HG02981 (cell line): ENCODE measurements at regions not wholly inside any gene's neighbourhood (a gene's known extent, or its start where the extent isn't known, plus 50 kb on each side); places are given as distances from the start of the nearest gene placed in this dataset.
"Not testable (repeated sequence)": the region's sequence is repeated elsewhere in the genome, so short reads cannot be mapped to it uniquely, and the experiment has no call there.

ENCODE experiments used
- ATAC-seq: cut with Tn5 transposase; IDR thresholded peaks from one replicate; pipeline ENCODE4 v1.9.1; 2021; ENCODE audit warnings: mild to moderate bottlenecking, moderate library complexity; ENCODE audit not compliant: unreplicated experiment

- no peak for ATAC-seq
Observed at GRCh38 chr6:11411593-11411992, 126.0 kb upstream of the TMEM170B start.

DNA sequence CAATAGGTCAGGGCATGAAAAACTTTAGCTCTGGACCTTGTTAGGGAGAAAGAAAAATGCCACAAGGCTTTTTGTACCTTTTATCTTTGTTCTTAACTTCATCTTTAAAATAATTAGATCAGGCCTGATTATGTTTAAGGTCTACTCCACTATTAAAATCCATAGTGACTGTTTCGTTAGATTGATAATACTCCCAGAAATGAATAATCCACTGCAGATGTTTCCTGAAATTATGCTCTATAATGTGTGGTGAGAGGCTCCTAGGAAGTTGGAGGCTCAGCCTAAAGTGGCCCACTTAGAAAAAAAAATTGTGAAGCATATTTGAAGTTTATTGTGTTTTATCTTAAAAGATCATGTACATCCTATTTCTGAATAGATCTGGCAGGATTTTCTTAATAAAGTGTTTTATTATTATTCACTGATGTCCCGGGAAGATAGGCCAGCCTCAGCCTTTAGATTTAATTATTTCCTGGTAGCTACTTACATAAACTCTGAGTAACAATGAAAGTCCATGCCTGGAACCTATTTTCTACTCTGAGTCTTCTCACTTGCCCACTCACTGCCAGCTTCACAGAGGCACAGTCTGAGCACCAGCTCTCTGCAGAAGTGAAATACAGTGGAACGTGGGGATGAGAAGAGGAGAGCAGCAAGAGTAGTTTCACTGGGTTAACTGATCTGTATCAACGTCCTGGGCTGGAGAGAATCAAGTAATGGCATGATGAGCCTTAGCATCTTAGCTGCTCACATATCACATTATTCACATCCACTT lies 126.8 kb upstream of the TMEM170B start:
- ATAC-seq: no peak

DNA sequence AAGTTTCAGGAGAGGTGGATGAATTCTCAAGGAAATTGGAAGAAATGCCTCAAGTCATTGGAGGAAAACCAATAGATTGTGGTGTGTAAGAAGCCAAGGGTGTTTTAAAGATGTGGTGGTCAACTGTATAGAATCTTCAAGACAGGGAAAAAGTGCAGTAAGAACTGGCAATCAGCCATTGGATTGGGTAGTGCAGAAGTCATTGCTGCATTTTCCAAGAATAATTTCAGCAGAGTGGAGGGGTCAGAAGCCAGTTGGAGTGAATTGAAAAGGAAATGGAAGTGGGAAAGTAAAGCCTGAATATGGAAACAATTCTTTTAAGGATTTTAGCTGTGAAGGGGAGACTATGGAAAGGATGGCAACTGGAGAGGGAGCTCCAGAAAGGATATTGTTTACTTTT lies 128.2 kb upstream of the TMEM170B start:
- no peak for ATAC-seq

DNA sequence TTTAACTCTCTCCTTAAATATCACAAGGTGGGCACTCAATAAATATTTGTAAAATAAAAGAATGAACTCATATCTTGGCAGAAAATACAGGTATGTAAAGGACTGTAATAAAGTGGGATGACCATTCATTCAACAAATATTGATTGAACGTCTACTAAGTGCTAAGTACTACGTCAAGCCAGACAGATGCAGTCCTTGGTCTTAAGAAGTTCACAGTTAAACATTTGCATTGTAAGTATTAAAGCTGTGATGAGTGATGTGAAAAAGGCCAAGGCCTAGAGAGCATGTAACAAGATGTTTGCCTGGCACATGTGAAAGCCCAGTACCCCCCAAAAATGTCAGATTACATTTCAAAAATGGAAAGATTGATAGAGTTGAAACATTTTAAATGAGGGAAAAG lies 130.1 kb upstream of the TMEM170B start:
- ATAC-seq: no peak

GRCh38 chr6:11404838-11405237 lies 132.7 kb upstream of the TMEM170B start:
- ATAC-seq: no peak

DNA sequence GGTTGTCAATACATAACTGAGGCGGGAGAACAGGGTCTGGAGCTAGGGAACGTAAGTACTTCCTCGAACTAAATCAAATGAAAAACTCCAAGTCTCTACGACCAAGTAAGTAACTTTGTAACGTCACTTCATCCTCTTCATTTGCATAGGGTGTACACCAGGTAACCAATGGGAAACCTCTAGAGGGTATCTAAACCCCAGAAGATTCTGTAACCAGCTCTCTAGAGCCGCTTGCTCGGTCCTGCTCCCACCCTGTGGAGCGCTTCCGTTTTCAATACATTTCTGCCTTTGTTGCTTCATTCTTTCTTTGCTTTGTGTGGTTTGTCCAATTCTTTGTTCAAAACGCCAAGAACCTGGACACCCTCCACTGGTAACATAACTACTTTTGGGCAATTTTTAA lies 133.5 kb upstream of the TMEM170B start:
- ATAC-seq: peak; percentile 54

GRCh38 chr6:11403035-11403601 lies 134.4 kb upstream of the TMEM170B start:
- no peak for ATAC-seq

GRCh38 chr6:11402581-11402980 lies 135.0 kb upstream of the TMEM170B start:
- ATAC-seq: not testable (repeated sequence)

DNA sequence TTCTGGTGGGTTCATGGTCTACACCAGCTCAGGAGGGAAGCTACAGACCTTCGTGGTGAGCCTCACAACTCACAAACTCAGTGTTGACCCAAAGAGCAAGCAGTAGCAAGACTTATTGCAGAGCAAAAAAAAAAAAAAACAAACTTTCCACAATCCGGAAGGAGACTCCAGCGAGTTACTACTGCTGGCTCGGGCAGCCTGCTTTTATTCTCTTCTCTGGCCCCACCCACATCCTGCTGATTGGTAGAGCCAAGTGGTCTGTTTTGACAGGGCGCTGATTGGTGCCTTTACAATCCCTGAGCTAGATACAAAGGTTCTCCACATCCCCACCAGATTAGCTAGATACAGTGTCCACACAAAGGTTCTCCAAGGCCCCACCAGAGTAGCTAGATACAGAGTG lies 135.6 kb upstream of the TMEM170B start:
- ATAC-seq: not testable (repeated sequence)

- ATAC-seq: no peak
Observed at GRCh38 chr6:11398451-11399326, 138.9 kb upstream of the TMEM170B start.

GRCh38 chr6:11397622-11398450 lies 139.7 kb upstream of the TMEM170B start:
- no peak for ATAC-seq

GRCh38 chr6:11396860-11397259 lies 140.7 kb upstream of the TMEM170B start:
- no peak for ATAC-seq

- ATAC-seq: no peak
Observed at GRCh38 chr6:11393713-11394627, 143.6 kb upstream of the TMEM170B start.

DNA sequence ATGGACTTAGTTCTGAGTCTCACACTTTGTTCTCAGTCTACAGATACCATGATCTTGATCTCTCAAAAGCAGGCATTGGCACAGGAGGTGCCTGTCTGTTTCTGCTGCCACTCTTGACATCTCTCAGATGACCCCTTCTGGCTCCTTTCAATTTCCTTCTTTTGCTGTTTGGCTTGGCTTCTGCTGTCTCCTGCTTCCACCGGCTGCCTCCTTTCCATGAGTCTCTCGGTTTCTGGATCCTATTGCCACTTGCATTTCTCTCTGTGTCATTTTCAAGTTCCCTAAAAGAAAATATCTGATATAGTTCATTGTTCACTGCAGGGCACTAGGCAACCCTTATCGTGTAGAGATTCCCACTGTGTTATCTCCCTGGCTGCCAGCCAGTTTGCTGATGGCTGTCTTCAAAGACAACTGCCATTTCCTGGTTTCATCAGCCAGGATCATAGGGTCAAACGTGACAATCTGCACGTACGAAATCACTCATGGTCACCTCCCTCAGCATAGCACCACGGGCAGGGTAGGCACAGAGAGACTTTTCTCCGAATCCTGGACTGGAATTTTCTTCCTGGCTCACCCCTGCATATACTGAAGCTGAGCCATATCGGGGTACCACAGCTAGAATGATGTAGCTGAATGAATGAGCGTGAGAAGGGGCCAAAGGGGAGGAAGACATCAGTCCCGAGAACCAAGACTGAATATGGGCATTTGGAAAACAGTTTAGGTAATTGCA lies 144.6 kb upstream of the TMEM170B start:
- ATAC-seq: no peak

DNA sequence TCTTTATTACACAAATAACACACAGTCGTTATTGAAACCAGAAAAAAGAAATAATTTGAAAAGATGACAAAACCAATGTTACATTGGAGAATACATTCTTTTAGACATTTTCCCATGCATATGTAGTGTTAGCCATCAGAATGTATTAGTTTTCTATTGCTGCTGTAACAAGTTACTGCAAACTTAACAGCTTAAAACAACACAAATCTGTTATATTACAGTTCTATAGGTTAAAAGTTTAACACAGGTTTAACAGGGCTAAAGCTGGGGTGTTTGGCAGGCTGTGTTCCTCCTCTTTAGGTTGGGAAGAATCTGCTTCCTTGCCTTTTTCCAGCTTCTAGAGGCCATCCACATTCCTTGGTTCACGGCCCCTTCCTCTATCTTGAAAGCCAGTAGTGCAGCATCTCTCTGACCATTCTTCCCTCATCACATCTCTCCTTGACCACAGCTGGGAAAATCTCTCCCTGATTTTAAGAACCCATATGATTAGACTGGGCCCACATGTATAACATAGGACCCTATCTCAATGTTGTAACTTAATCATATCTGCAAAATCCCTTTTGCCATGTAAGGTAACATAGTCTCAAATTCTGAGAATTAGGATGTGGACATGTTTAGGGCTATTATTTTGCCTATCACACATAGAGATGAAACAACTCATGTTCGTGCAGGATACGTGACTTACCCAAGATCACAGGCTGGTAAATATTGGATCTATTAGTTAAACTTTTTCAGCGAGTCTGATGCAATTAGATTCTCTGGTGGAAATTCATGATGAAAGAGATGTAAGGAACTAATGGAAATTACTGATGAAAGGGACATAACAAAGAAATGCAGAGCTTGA lies 145.4 kb upstream of the TMEM170B start:
- no peak for ATAC-seq

- ATAC-seq: no peak
Observed at GRCh38 chr6:11389977-11390376, 147.6 kb upstream of the TMEM170B start.

- ATAC-seq: no peak
Observed at GRCh38 chr6:11388983-11389944, 148.3 kb upstream of the TMEM170B start.
